ENCODE measurements at regions not wholly inside any gene's neighbourhood (a gene's known extent, or its start where the extent isn't known, plus 50 kb on each side); places are given as distances from the start of the nearest gene placed in this dataset.

- no peak for TF ChIP-seq CTCF (IDR thresholded peaks at IDR 0.05)
- no peak for TF ChIP-seq EZH2phosphoT487 (IDR thresholded peaks at IDR 0.05)
Measured at GRCh38 chr16:86403085-86403484, 107.2 kb upstream of the FOXF1 start.

Measured in neural progenitor cell (in vitro differentiated cells).